HCT116 (cell line): ENCODE measurements at regions not wholly inside any gene's neighbourhood (a gene's known extent, or its start where the extent isn't known, plus 50 kb on each side); places are given as distances from the start of the nearest gene placed in this dataset.

Source experiments
- ATAC-seq: fragments of 200-7000 bp; cut with Tn5 transposase; 2 replicates; pipeline ENCODE4 v1.9.1; 2020; ENCODE audit warnings: mild to moderate bottlenecking, moderate library complexity
- BruUV-seq: library from RNA; stranded (reverse); fragments of 400-500 nt; replicated peaks from 2 replicates; lab custom pipeline; 2021; lab: Mats Ljungman, UMichigan
- CTCF ChIA-PET: fragments of 300-600 bp; sonication (Branson Sonifier 250); formaldehyde crosslinking; loops from one replicate; lab custom pipeline; 2021; ENCODE audit warnings: antibody characterized with exemption; lab: Charles Lee
- POLR2A ChIA-PET: fragments of 300-600, 350-600 bp; sonication (Branson Sonifier 250); formaldehyde crosslinking; loops from one replicate; lab custom pipeline; 2021; ENCODE audit warnings: antibody characterized with exemption; lab: Charles Lee
- RAD21 ChIA-PET, 2 experiments: fragments of 300-600 bp; sonication (Branson Sonifier 250); formaldehyde crosslinking; loops; one replicate each; lab custom pipeline; 2023; ENCODE audit warnings: low total read pairs in 2 of 2; ENCODE audit not compliant: uncharacterized antibody in 2 of 2, unreplicated experiment in 2 of 2, low non-redundant PET in 1 of 2; lab: Charles Lee
- DNase-seq: peaks from one replicate; pipeline ENCODE4 v3.0.0-alpha.2; 2010; ENCODE audit warnings: low read depth, low spot score
- H2AFZ ChIP-seq: fragments of 200-600 bp; shearing (Covaris generic), sonication (generic); 2 replicates; pipeline ENCODE4 v1.6.1; 2017; ENCODE audit warnings: low read depth, mixed run types, mixed read lengths, antibody characterized with exemption, low read length; ENCODE audit not compliant: poor library complexity, severe bottlenecking
- H3K27ac ChIP-seq: 2 replicates; pipeline ENCODE4 v1.5.1; 2012; ENCODE audit warnings: low read depth, low read length
- H3K27me3 ChIP-seq: fragments of 200-600 bp; sonication (generic); 2 replicates; pipeline ENCODE4 v1.6.1; 2016; ENCODE audit warnings: mixed run types, low read length, mixed read lengths; ENCODE audit not compliant: insufficient read depth
- H3K36me3 ChIP-seq, 2 experiments: fragments of 200-500 bp in 1 of 2; fragments of 200-600 bp in 1 of 2; sonication (Bioruptor generic) in 1 of 2; sonication (generic) in 1 of 2; 2 replicates each; pipeline versions ENCODE4 v1.5.1 to v1.6.1; 2014 to 2016; ENCODE audit warnings: low read length in 2 of 2, inconsistent platforms in 1 of 2, mixed read lengths in 1 of 2, mixed run types in 1 of 2; ENCODE audit not compliant: insufficient read depth in 2 of 2, control insufficient read depth in 1 of 2
- H3K4me1 ChIP-seq, 2 experiments: fragments of 200-600 bp in 1 of 2; sonication (generic) in 1 of 2; 2 replicates each; pipeline versions ENCODE4 v1.5.1 to v1.6.1; 2012 to 2017; ENCODE audit warnings: low read length in 2 of 2, inconsistent platforms in 1 of 2, mild to moderate bottlenecking in 1 of 2, mixed read lengths in 1 of 2, mixed run types in 1 of 2, moderate library complexity in 1 of 2; ENCODE audit not compliant: insufficient read depth in 2 of 2, control insufficient read depth in 1 of 2
- H3K4me2 ChIP-seq: fragments of 200-600 bp; sonication (generic); 2 replicates; pipeline ENCODE4 v1.6.1; 2017; ENCODE audit warnings: mixed run types, low read length, mixed read lengths
- H3K4me3 ChIP-seq, 2 experiments: fragments of 200-600 bp in 1 of 2; sonication (generic) in 1 of 2; replicated peaks in 1 of 2; 2 replicates each; pipeline ENCODE4 v1.5.1; 2011 to 2016; ENCODE audit warnings: low read length in 2 of 2, control low read depth in 1 of 2, low read depth in 1 of 2, mild to moderate bottlenecking in 1 of 2, mixed read lengths in 1 of 2, mixed run types in 1 of 2
- H3K79me2 ChIP-seq: fragments of 200-600 bp; sonication (generic); 2 replicates; pipeline ENCODE4 v1.6.1; 2017; ENCODE audit warnings: mild to moderate bottlenecking, mixed run types, low read length, moderate library complexity, mixed read lengths; ENCODE audit not compliant: insufficient read depth
- H3K9ac ChIP-seq: fragments of 200-600 bp; sonication (generic); 2 replicates; pipeline ENCODE4 v1.6.1; 2016; ENCODE audit warnings: low read length, mixed read lengths
- H3K9me2 ChIP-seq: fragments of 200-600 bp; sonication (generic), shearing (Covaris generic); 2 replicates; pipeline ENCODE4 v1.6.1; 2017; ENCODE audit warnings: mixed run types, mild to moderate bottlenecking, moderate library complexity; ENCODE audit not compliant: insufficient read depth
- H3K9me3 ChIP-seq, 2 experiments: fragments of 200-500 bp in 1 of 2; fragments of 200-600 bp in 1 of 2; sonication (Bioruptor generic) in 1 of 2; sonication (generic) in 1 of 2; 2 replicates each; pipeline ENCODE4 v1.6.1; 2014 to 2017; ENCODE audit warnings: low read length in 2 of 2, mixed read lengths in 2 of 2, inconsistent platforms in 1 of 2, low read depth in 1 of 2, mild to moderate bottlenecking in 1 of 2, mixed run types in 1 of 2, moderate library complexity in 1 of 2; ENCODE audit not compliant: control insufficient read depth in 1 of 2, insufficient read depth in 1 of 2
- H4K20me1 ChIP-seq: fragments of 200-600 bp; sonication (generic), shearing (Covaris generic); 2 replicates; pipeline ENCODE4 v1.6.1; 2017; ENCODE audit warnings: mixed run types, mild to moderate bottlenecking, moderate library complexity; ENCODE audit not compliant: insufficient read depth
- CBX3 ChIP-seq: IDR thresholded peaks from 2 replicates; pipeline ENCODE4 v1.6.1; 2012; ENCODE audit warnings: low read depth
- EGR1 ChIP-seq: IDR thresholded peaks from 2 replicates; pipeline ENCODE4 v1.6.1; 2012; ENCODE audit warnings: low read depth
- ELF1 ChIP-seq: IDR thresholded peaks from 2 replicates; pipeline ENCODE4 v1.6.1; 2012; ENCODE audit warnings: low read depth, borderline replicate concordance
- FOSL1 ChIP-seq: IDR thresholded peaks from 2 replicates; pipeline ENCODE4 v1.6.1; 2012; ENCODE audit warnings: low read depth
- JUND ChIP-seq: IDR thresholded peaks from 2 replicates; pipeline ENCODE4 v1.6.1; 2012
- POLR2A ChIP-seq: IDR thresholded peaks from 2 replicates; pipeline ENCODE4 v1.7.0; 2011; ENCODE audit warnings: borderline replicate concordance; ENCODE audit not compliant: insufficient read depth, insufficient read length; ENCODE audit errors: extremely low read depth
- POLR2AphosphoS5 ChIP-seq: IDR thresholded peaks from 2 replicates; pipeline ENCODE4 v1.6.1; 2011; ENCODE audit warnings: mild to moderate bottlenecking, low read depth, low read length, moderate library complexity
- RAD21 ChIP-seq: IDR thresholded peaks from 2 replicates; pipeline ENCODE4 v1.6.1; 2012; ENCODE audit warnings: low read depth, mild to moderate bottlenecking
- SIN3A ChIP-seq: IDR thresholded peaks from 2 replicates; pipeline ENCODE4 v1.6.1; 2012; ENCODE audit warnings: low read depth
- SP1 ChIP-seq: IDR thresholded peaks from 2 replicates; pipeline ENCODE4 v1.6.1; 2012; ENCODE audit warnings: low read depth
- SRF ChIP-seq: IDR thresholded peaks from 2 replicates; pipeline ENCODE4 v1.6.1; 2012; ENCODE audit warnings: low read depth
- TCF7L2 ChIP-seq: IDR thresholded peaks from 2 replicates; pipeline ENCODE4 v1.7.0; 2011; ENCODE audit warnings: borderline replicate concordance, inconsistent platforms; ENCODE audit not compliant: insufficient read depth, insufficient read length; ENCODE audit errors: extremely low read depth
- YY1 ChIP-seq: IDR thresholded peaks from 2 replicates; pipeline ENCODE4 v1.6.1; 2011; ENCODE audit warnings: low read length, low read depth, moderate library complexity, mild to moderate bottlenecking; ENCODE audit not compliant: insufficient replicate concordance; ENCODE audit errors: extremely low read depth
- ZNF274 ChIP-seq: fragments of 200-500 bp; sonication (Bioruptor generic); IDR thresholded peaks from 2 replicates; pipeline ENCODE4 v1.6.1; 2014; ENCODE audit warnings: mild to moderate bottlenecking, low read depth, low read length, inconsistent platforms
- intact Hi-C: fragments of 100-400 bp; cut with micrococcal nuclease; formaldehyde crosslinking; loops from 2 replicates; pipeline ENCODE4 v1.10.0; 2022
- TF ChIP-seq, protein P1 (sequence below): IDR thresholded peaks from 2 replicates; pipeline ENCODE4 v1.6.1; 2012
- TF ChIP-seq, protein P2 (sequence below): IDR thresholded peaks from 2 replicates; pipeline ENCODE4 v1.6.1; 2011; ENCODE audit warnings: mild to moderate bottlenecking, low read length, moderate library complexity; ENCODE audit not compliant: insufficient replicate concordance; ENCODE audit errors: extremely low read depth
- TF ChIP-seq, protein P3 (sequence below): IDR thresholded peaks from 2 replicates; pipeline ENCODE4 v1.6.1; 2012; ENCODE audit warnings: low read depth
- TF ChIP-seq, protein P4 (sequence below): IDR thresholded peaks from 2 replicates; pipeline ENCODE4 v1.6.1; 2012

DNA sequence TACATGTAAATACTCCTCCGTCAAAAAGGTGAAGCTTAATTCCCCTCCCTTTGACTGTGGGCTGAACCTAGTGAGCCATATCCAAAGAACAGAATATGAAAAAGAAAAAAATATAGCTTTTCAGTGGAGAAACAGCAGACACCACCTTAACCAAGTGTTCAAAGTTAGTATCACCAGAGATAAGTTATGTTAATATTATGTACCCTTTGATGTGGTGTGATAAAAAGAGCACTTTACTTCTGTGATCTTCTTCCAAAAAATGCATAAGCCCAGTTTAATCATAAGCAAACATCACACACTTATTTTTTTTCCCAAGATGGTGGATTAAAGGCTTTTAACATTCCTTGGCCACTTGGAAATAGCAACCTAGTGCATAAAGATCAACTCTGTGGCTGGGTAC, 79.4 kb downstream of the SEC16B start:
- no peak overlapping the region for H2AFZ ChIP-seq
- H3K9ac ChIP-seq, result no peak overlapping the region
- H3K27me3 ChIP-seq, result peaks cover 9% of the 10 kb centered on the region
- no peaks in the 10 kb centered on the region for H3K9me3 ChIP-seq
- TF ChIP-seq POLR2AphosphoS5 (no peak), JUND (no peak), RAD21 (no peak), CBX3 (no peak), SRF (no peak), YY1 (no peak), EGR1 (no peak), ZNF274 (no peak), SIN3A (no peak), SP1 (no peak), ELF1 (no peak), FOSL1 (no peak), POLR2A (no peak), TCF7L2 (no peak)
- TF ChIP-seq, protein P1, sequence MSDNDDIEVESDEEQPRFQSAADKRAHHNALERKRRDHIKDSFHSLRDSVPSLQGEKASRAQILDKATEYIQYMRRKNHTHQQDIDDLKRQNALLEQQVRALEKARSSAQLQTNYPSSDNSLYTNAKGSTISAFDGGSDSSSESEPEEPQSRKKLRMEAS, result no peak
- TF ChIP-seq, protein P2, sequence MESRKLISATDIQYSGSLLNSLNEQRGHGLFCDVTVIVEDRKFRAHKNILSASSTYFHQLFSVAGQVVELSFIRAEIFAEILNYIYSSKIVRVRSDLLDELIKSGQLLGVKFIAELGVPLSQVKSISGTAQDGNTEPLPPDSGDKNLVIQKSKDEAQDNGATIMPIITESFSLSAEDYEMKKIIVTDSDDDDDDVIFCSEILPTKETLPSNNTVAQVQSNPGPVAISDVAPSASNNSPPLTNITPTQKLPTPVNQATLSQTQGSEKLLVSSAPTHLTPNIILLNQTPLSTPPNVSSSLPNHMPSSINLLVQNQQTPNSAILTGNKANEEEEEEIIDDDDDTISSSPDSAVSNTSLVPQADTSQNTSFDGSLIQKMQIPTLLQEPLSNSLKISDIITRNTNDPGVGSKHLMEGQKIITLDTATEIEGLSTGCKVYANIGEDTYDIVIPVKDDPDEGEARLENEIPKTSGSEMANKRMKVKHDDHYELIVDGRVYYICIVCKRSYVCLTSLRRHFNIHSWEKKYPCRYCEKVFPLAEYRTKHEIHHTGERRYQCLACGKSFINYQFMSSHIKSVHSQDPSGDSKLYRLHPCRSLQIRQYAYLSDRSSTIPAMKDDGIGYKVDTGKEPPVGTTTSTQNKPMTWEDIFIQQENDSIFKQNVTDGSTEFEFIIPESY, result no peak
- TF ChIP-seq, protein P3, sequence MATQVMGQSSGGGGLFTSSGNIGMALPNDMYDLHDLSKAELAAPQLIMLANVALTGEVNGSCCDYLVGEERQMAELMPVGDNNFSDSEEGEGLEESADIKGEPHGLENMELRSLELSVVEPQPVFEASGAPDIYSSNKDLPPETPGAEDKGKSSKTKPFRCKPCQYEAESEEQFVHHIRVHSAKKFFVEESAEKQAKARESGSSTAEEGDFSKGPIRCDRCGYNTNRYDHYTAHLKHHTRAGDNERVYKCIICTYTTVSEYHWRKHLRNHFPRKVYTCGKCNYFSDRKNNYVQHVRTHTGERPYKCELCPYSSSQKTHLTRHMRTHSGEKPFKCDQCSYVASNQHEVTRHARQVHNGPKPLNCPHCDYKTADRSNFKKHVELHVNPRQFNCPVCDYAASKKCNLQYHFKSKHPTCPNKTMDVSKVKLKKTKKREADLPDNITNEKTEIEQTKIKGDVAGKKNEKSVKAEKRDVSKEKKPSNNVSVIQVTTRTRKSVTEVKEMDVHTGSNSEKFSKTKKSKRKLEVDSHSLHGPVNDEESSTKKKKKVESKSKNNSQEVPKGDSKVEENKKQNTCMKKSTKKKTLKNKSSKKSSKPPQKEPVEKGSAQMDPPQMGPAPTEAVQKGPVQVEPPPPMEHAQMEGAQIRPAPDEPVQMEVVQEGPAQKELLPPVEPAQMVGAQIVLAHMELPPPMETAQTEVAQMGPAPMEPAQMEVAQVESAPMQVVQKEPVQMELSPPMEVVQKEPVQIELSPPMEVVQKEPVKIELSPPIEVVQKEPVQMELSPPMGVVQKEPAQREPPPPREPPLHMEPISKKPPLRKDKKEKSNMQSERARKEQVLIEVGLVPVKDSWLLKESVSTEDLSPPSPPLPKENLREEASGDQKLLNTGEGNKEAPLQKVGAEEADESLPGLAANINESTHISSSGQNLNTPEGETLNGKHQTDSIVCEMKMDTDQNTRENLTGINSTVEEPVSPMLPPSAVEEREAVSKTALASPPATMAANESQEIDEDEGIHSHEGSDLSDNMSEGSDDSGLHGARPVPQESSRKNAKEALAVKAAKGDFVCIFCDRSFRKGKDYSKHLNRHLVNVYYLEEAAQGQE, result no peak
- TF ChIP-seq, protein P4, sequence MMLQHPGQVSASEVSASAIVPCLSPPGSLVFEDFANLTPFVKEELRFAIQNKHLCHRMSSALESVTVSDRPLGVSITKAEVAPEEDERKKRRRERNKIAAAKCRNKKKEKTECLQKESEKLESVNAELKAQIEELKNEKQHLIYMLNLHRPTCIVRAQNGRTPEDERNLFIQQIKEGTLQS, result no peak
- TF ChIP-seq, all 23 proteins: peak for 0
- Histone ChIP-seq H3K27ac (no peak overlapping the region), H3K4me2 (no peak overlapping the region), H3K79me2 (no peaks in the 10 kb centered on the region), H3K4me3 (no peak overlapping the region), H3K4me1 (no peaks in the 10 kb centered on the region), H4K20me1 (no peaks in the 10 kb centered on the region), H3K9me2 (no peaks in the 10 kb centered on the region), H3K36me3 (no peaks in the 10 kb centered on the region)
- ChIA-PET CTCF (no interaction called here), RAD21 (no interaction called here), POLR2A (no interaction called here)
- intact Hi-C loops, result no loop called here
- ATAC-seq (no peak), DNase-seq (no peak)
- BruUV-seq, result no TSS peak
